ENCODE measurements at regions not wholly inside any gene's neighbourhood (a gene's known extent, or its start where the extent isn't known, plus 50 kb on each side); places are given as distances from the start of the nearest gene placed in this dataset.
"Not testable (repeated sequence)": the region's sequence is repeated elsewhere in the genome, so short reads cannot be mapped to it uniquely, and the experiment has no call there.

- H3K27ac ChIP-seq (ENCODE audit: low read depth in 2 of 2, low read length in 1 of 2); H3K36me3 ChIP-seq (replicated peaks in 1 of 2; ENCODE audit: control insufficient read depth in 1 of 2, insufficient read depth in 2 of 2, low read length in 1 of 2); H3K9me2 ChIP-seq; H3K4me3 ChIP-seq (ENCODE audit: low read depth in 2 of 2, low read length in 1 of 2); DNase-seq; H3K9ac ChIP-seq; H2AFZ ChIP-seq (ENCODE audit: low read depth); H3K4me2 ChIP-seq; CTCF ChIA-PET; H3K27me3 ChIP-seq (ENCODE audit: insufficient read depth); POLR2A ChIA-PET; H3K9me3 ChIP-seq: not testable (repeated sequence)
- Histone ChIP-seq H3F3A (replicated peaks; ENCODE audit: insufficient read depth) (peaks cover 16% of the 10 kb centered on the region), H3K4me1 (ENCODE audit: control insufficient read depth in 1 of 2, insufficient read depth in 2 of 2, low read depth in 1 of 2, low read length in 1 of 2) (peaks cover 0 to 19% of the 10 kb centered on the region in 2 experiments; a peak in 1 of 4 replicates), H3K79me2 (ENCODE audit: insufficient read depth) (peaks cover 83% of the 10 kb centered on the region), H4K20me1 (ENCODE audit: insufficient read depth) (peaks cover 77% of the 10 kb centered on the region)
- WGBS (ENCODE audit: low lambda C conversion rate) = 88% methylated on average over 6 of the region's 6 CpGs
Measured at GRCh38 chr16:21505751-21506520, 93.4 kb upstream of the METTL9 start.

- H3K4me3 ChIP-seq (ENCODE audit: low read depth in 2 of 2, low read length in 1 of 2); CTCF ChIA-PET; H3K9ac ChIP-seq; H3K27me3 ChIP-seq (ENCODE audit: insufficient read depth); POLR2A ChIA-PET; H3K9me2 ChIP-seq; H3K36me3 ChIP-seq (replicated peaks in 1 of 2; ENCODE audit: control insufficient read depth in 1 of 2, insufficient read depth in 2 of 2, low read length in 1 of 2); H2AFZ ChIP-seq (ENCODE audit: low read depth); DNase-seq; H3K27ac ChIP-seq (ENCODE audit: low read depth in 2 of 2, low read length in 1 of 2); H3K9me3 ChIP-seq; H3K4me2 ChIP-seq: not testable (repeated sequence)
- Histone ChIP-seq H3K4me1 (ENCODE audit: control insufficient read depth in 1 of 2, insufficient read depth in 2 of 2, low read depth in 1 of 2, low read length in 1 of 2) (peaks cover 8 to 27% of the 10 kb centered on the region in 2 experiments; a peak in 3 of 4 replicates), H4K20me1 (ENCODE audit: insufficient read depth) (peaks cover 87% of the 10 kb centered on the region), H3F3A (replicated peaks; ENCODE audit: insufficient read depth) (peaks cover 16% of the 10 kb centered on the region), H3K79me2 (ENCODE audit: insufficient read depth) (peaks cover 91% of the 10 kb centered on the region)
- WGBS (ENCODE audit: low lambda C conversion rate) = 93% methylated on average over 14 of the region's 23 CpGs
Measured at GRCh38 chr16:21506857-21507456, 92.4 kb upstream of the METTL9 start.

GRCh38 chr16:21507631-21508305 lies 91.6 kb upstream of the METTL9 start:
- Histone ChIP-seq H3F3A (replicated peaks; ENCODE audit: insufficient read depth) (peaks cover 19% of the 10 kb centered on the region), H3K4me1 (ENCODE audit: control insufficient read depth in 1 of 2, insufficient read depth in 2 of 2, low read depth in 1 of 2, low read length in 1 of 2) (peaks cover 16 to 35% of the 10 kb centered on the region in 2 experiments; a peak in 3 of 4 replicates), H3K79me2 (ENCODE audit: insufficient read depth) (peaks cover 99% of the 10 kb centered on the region), H4K20me1 (ENCODE audit: insufficient read depth) (peaks cover 95% of the 10 kb centered on the region)
- H3K36me3 ChIP-seq (replicated peaks in 1 of 2; ENCODE audit: control insufficient read depth in 1 of 2, insufficient read depth in 2 of 2, low read length in 1 of 2); H3K4me3 ChIP-seq (ENCODE audit: low read depth in 2 of 2, low read length in 1 of 2); H3K27me3 ChIP-seq (ENCODE audit: insufficient read depth); H3K4me2 ChIP-seq; H2AFZ ChIP-seq (ENCODE audit: low read depth); H3K27ac ChIP-seq (ENCODE audit: low read depth in 2 of 2, low read length in 1 of 2); H3K9me3 ChIP-seq; H3K9me2 ChIP-seq; H3K9ac ChIP-seq; POLR2A ChIA-PET: not testable (repeated sequence)
- peak; percentile 23 for DNase-seq
- 93% methylated on average over 15 of the region's 15 CpGs for WGBS (ENCODE audit: low lambda C conversion rate)
- CTCF ChIA-PET = interaction anchor here (0.7 kb wide), 1 partner anchor 12 kb away, joined by 3 read pairs; no protein-coding TSS in a partner anchor

GRCh38 chr16:21508661-21509436 lies 90.5 kb upstream of the METTL9 start:
- Histone ChIP-seq H3K79me2 (ENCODE audit: insufficient read depth) (peaks cover 99% of the 10 kb centered on the region), H3F3A (replicated peaks; ENCODE audit: insufficient read depth) (peaks cover 14% of the 10 kb centered on the region), H3K4me1 (ENCODE audit: control insufficient read depth in 1 of 2, insufficient read depth in 2 of 2, low read depth in 1 of 2, low read length in 1 of 2) (peaks cover 24 to 44% of the 10 kb centered on the region in 2 experiments; a peak in 3 of 4 replicates), H3K27ac (ENCODE audit: low read depth in 2 of 2, low read length in 1 of 2) (peak overlapping the region in 1 of 2 experiments; percentile 23; a peak in 1 of 4 replicates), H4K20me1 (ENCODE audit: insufficient read depth) (peaks cover 95% of the 10 kb centered on the region)
- H3K9me2 ChIP-seq; H3K36me3 ChIP-seq (replicated peaks in 1 of 2; ENCODE audit: control insufficient read depth in 1 of 2, insufficient read depth in 2 of 2, low read length in 1 of 2); H3K9ac ChIP-seq; H3K4me3 ChIP-seq (ENCODE audit: low read depth in 2 of 2, low read length in 1 of 2); H2AFZ ChIP-seq (ENCODE audit: low read depth); H3K4me2 ChIP-seq; H3K27me3 ChIP-seq (ENCODE audit: insufficient read depth); H3K9me3 ChIP-seq; CTCF ChIA-PET; POLR2A ChIA-PET: not testable (repeated sequence)
- WGBS (ENCODE audit: low lambda C conversion rate) = 84% methylated on average over 16 of the region's 17 CpGs
- DNase-seq = peak; percentile 28

GRCh38 chr16:21509437-21510086 lies 89.8 kb upstream of the METTL9 start:
- POLR2A ChIA-PET = not testable (repeated sequence)

More at GRCh38 chr16:21509437-21510086, 89.8 kb upstream of the METTL9 start:
- not testable (repeated sequence) for H3K27ac ChIP-seq (ENCODE audit: low read depth in 2 of 2, low read length in 1 of 2); H3K27me3 ChIP-seq (ENCODE audit: insufficient read depth); H3F3A ChIP-seq (replicated peaks; ENCODE audit: insufficient read depth); H3K9ac ChIP-seq; H3K4me2 ChIP-seq; H2AFZ ChIP-seq (ENCODE audit: low read depth); H3K4me3 ChIP-seq (ENCODE audit: low read depth in 2 of 2, low read length in 1 of 2); H3K36me3 ChIP-seq (replicated peaks in 1 of 2; ENCODE audit: control insufficient read depth in 1 of 2, insufficient read depth in 2 of 2, low read length in 1 of 2); H3K9me2 ChIP-seq; H3K9me3 ChIP-seq
- peak; percentile 24 for DNase-seq
- peaks cover 96% of the 10 kb centered on the region for H4K20me1 ChIP-seq (ENCODE audit: insufficient read depth)
- WGBS (ENCODE audit: low lambda C conversion rate) = 100% methylated on average over 7 of the region's 10 CpGs
- H3K4me1 ChIP-seq (ENCODE audit: control insufficient read depth in 1 of 2, insufficient read depth in 2 of 2, low read depth in 1 of 2, low read length in 1 of 2) = peaks cover 31 to 51% of the 10 kb centered on the region in 2 experiments; a peak in 3 of 4 replicates
- CTCF ChIA-PET = interaction anchor here (0.8 kb wide), 1 partner anchor 17 kb away, joined by 4 read pairs; no protein-coding TSS in a partner anchor
- peaks cover 99% of the 10 kb centered on the region for H3K79me2 ChIP-seq (ENCODE audit: insufficient read depth)

Data from SK-N-SH (cell line).